ENCODE measurements at regions not wholly inside any gene's neighbourhood (a gene's known extent, or its start where the extent isn't known, plus 50 kb on each side); places are given as distances from the start of the nearest gene placed in this dataset.

- TF ChIP-seq, protein P1, sequence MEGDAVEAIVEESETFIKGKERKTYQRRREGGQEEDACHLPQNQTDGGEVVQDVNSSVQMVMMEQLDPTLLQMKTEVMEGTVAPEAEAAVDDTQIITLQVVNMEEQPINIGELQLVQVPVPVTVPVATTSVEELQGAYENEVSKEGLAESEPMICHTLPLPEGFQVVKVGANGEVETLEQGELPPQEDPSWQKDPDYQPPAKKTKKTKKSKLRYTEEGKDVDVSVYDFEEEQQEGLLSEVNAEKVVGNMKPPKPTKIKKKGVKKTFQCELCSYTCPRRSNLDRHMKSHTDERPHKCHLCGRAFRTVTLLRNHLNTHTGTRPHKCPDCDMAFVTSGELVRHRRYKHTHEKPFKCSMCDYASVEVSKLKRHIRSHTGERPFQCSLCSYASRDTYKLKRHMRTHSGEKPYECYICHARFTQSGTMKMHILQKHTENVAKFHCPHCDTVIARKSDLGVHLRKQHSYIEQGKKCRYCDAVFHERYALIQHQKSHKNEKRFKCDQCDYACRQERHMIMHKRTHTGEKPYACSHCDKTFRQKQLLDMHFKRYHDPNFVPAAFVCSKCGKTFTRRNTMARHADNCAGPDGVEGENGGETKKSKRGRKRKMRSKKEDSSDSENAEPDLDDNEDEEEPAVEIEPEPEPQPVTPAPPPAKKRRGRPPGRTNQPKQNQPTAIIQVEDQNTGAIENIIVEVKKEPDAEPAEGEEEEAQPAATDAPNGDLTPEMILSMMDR (IDR thresholded peaks at IDR 0.05; ENCODE audit: insufficient read depth, low read length): no peak
- DNase-seq (ENCODE audit: low read depth): no peak
- no peak overlapping the region for H3K4me3 ChIP-seq (ENCODE audit: low read depth, low read length)
Observed at GRCh38 chr6:145380186-145380585, 355.1 kb downstream of the EPM2A start.

DNA sequence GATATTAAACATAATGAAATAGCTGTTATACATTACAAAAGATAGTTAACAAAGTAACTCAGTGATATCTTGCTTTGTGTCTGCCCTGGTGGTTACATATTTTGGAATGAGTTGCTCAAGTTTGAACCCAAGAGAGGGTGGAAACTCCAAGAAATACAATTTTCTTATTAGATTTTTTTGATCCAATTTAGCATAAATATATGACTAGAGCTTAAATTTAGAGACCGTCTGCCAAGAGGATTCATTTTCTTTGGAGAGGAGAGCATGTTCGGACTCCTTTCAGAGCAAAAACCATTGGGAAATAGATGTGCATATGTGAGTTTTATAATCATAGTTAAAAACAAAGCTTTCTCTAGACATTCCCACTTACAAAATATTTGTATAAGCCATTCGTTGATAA lies 353.4 kb downstream of the EPM2A start:
- DNase-seq (ENCODE audit: low read depth): no peak
- TF ChIP-seq, protein P1 (IDR thresholded peaks at IDR 0.05; ENCODE audit: insufficient read depth, low read length): no peak
- no peak overlapping the region for H3K4me3 ChIP-seq (ENCODE audit: low read depth, low read length)

- no peak for DNase-seq (ENCODE audit: low read depth)
- no peak overlapping the region for H3K4me3 ChIP-seq (ENCODE audit: low read depth, low read length)
- TF ChIP-seq, protein P1 (IDR thresholded peaks at IDR 0.05; ENCODE audit: insufficient read depth, low read length): no peak
Observed at GRCh38 chr6:145383428-145383827, 351.9 kb downstream of the EPM2A start.

DNA sequence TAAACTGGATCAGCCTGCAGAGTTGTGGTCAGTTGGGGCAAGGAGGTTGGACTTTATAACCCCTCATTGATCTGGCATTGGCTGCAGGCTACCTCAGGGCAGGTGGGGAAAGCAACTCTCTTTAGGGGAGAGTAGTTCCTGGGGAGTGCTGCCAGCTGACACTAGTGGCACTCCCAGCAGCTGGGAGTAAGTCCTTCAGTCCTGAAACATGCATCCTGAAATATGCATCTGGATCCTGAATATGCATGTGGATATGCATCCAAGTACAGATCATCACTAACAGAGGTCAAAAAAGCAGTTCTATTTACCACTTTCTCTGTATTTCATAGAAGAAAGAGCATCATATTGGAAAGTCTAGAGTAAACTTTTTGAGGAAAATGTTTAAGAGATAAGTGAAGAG lies 350.8 kb downstream of the EPM2A start:
- no peak overlapping the region for H3K4me3 ChIP-seq (ENCODE audit: low read depth, low read length)
- DNase-seq (ENCODE audit: low read depth): no peak
- TF ChIP-seq, protein P1 (IDR thresholded peaks at IDR 0.05; ENCODE audit: insufficient read depth, low read length): no peak

GRCh38 chr6:145396499-145396898 lies 338.8 kb downstream of the EPM2A start:
- no peak for DNase-seq (ENCODE audit: low read depth)
- no peak overlapping the region for H3K4me3 ChIP-seq (ENCODE audit: low read depth, low read length)
- TF ChIP-seq, protein P1 (IDR thresholded peaks at IDR 0.05; ENCODE audit: insufficient read depth, low read length): no peak

DNA sequence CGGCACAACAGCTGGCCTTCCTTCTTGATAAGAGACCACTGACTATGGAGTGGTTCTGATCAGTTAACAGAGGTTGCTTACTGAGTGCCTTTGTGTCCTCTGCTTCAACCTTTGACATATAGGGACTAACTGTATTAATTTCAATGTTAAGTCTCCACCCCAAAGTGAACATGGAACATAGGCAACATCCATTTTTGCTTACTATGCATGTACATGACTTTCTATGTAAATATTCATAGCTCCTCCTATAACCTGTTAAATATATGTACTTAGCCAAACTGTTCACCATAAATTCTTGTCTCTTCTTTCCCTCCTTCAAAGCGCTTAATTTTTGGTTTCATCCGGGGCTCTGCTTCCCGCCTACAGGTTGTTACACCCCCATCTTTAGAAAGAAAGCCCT lies 334.8 kb downstream of the EPM2A start:
- DNase-seq (ENCODE audit: low read depth): no peak
- H3K4me3 ChIP-seq (ENCODE audit: low read depth, low read length): no peak overlapping the region
- TF ChIP-seq, protein P1 (IDR thresholded peaks at IDR 0.05; ENCODE audit: insufficient read depth, low read length): no peak

GRCh38 chr6:145405006-145405551 lies 330.2 kb downstream of the EPM2A start:
- TF ChIP-seq, protein P1 (IDR thresholded peaks at IDR 0.05; ENCODE audit: insufficient read depth, low read length): no peak
- no peak for DNase-seq (ENCODE audit: low read depth)
- H3K4me3 ChIP-seq (ENCODE audit: low read depth, low read length): no peak overlapping the region

Measured in fibroblast of the aortic adventitia (primary cell).